NAMALWA (cell line): ENCODE measurements at regions not wholly inside any gene's neighbourhood (a gene's known extent, or its start where the extent isn't known, plus 50 kb on each side); places are given as distances from the start of the nearest gene placed in this dataset.
"Not testable (repeated sequence)": the region's sequence is repeated elsewhere in the genome, so short reads cannot be mapped to it uniquely, and the experiment has no call there.

Source experiments
- DNase-seq: peaks from one replicate; pipeline ENCODE4 v3.0.0-alpha.2; 2015; ENCODE audit warnings: low spot score

DNA sequence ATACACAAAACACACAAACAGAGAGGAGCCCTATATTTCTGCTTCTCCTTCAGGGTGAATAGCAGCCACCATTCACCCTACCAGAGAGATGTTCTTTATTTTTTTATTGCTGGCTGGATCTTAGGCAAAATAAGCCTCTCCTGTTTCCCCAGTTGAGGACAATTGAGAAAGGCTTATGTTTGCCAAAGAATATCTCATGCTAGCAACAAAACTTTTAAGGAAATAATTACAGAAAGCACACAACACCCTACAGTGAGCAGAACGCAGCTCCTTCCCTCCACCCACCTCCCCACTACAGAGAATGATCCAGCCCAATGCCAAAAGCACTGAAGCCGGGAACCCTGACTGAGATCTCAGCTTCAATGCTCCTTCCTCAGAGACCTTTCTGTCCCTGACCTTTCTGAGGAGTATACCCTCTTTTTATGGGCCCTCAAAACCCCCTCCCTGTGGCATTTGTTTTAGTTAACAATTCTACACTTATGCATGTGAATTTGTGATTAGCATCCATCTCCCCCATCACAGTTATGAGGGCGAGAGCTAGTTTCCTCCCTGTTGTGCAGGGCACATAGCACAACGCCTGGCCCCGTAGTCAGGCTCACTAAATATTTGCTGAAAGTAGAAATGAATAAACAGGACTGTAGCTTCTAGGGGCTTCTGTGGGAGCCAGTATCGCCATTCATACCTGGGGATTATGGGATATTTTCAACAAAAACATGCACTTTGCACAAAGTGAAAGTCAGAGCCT, 491.6 kb upstream of the CDH4 start:
- DNase-seq, result no peak

- DNase-seq, result no peak
Observed at GRCh38 chr20:60761056-60761455, 491.0 kb upstream of the CDH4 start.

DNA sequence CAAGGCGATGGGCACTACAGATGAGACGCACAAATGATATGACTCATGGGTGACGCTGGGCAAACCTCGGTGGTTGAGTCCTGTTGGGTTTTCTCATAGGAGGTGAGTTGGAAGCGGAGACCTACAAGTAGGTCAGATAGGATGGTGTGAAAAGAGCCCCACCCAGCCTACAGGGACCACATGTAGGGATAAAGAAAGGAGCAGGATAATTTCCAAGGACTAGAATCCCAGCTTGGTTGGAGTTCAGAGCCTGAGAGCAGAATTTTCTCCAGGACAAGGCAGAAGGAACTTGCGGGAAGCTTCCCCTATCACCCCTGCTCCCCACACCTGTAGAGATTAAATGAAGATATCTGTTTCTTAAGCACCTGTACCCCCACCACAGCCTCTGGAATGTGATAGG, 489.7 kb upstream of the CDH4 start:
- DNase-seq, result no peak

GRCh38 chr20:60764328-60764727, 487.7 kb upstream of the CDH4 start:
- no peak for DNase-seq

DNA sequence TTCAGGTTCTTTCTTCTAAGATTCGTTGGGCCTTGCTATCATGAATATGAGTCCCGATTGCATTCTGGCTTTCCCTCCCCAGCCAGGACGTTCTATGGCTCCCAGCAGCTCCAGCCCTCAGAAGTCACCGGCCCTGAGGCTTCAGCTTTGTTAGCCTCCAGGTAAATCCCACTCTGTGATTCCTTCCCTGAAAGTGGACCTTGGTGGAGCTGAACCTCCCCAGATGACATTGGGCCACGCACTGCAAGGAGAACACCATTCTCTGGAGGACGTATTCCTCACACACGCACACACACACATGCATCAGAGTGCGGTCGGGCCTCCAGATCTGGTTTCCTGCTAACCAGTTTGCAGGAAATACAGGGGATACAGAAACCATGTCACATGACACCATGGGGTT, 487.3 kb upstream of the CDH4 start:
- DNase-seq, result no peak

DNA sequence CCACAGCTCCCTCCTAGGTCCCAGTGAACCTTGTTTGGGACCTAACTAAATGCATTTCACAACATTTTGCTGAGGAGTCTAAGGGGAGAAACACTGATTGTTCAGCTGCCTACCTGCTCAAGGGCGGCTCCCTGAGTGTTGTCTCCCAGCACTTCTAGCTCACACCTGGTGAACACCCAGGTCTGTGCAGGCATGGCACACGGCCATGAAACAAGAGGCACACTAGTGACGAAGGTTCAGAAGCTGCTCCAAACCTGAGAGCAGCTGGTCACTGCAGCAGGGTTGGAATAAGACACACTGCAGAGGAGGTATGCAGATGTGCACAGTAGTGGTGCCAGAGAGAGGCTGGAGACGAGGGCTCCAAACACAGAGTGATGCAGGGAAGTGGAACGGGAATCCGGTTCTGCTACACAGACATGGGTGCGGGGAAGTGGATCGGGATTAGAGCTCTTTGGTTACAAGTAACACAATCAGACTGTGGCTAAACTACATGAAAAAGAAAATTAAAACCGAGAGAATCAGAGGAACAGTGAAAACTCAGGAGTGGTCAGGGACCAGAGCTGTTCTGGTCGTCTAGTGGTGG, 486.1 kb upstream of the CDH4 start:
- no peak for DNase-seq

GRCh38 chr20:60768216-60768615, 483.8 kb upstream of the CDH4 start:
- no peak for DNase-seq

DNA sequence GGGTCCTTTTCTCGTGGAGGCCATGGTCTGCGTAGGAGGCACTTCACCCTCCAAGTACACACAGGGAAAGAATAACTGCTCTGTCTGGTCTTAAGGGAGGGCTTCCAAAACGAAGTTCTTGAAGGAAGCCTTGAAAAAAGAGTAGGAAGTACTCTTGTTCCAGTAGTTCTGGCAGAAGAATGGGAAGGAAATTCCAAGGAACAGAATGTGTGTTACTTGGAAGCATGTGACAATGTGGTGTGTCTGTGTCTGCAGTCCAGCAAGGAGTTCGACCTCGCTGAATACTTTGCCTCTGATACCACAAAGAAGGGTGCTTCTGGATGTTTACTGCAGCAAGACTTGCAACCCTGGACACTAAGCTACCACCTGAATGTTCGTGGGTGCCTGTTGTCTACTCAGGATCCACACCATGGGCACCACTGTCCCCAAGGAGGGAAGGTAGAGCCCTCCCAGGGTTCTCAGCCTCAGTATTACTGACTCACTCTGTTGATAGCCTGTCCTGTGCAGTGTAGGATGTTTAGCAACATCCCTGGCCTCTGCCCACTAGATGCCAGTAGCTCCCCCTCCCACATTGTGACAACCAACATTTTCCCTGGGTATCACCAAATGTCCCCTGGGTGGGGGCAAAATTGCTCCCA, 471.6 kb upstream of the CDH4 start:
- no peak for DNase-seq

- DNase-seq, result no peak
Observed at GRCh38 chr20:60782959-60783625, 469.0 kb upstream of the CDH4 start.

DNA sequence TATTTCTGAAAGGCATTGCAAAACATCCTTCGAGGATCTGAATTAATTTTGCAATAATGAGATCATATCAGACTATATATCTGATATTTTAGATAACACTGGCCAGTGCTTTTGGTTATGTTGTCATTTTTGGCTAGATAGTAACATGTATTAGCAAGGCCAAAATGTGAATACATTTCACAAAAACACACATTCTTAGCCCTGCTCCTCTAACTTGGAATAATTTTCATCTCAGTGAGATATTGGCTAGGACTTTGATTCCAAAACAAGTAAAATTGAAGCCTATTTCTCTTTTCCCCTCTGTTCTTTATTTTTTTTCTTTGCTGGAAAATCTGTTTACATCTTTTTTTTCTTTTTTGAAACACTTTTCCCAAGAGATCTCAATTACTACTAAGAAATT, 466.8 kb upstream of the CDH4 start:
- DNase-seq, result no peak

DNA sequence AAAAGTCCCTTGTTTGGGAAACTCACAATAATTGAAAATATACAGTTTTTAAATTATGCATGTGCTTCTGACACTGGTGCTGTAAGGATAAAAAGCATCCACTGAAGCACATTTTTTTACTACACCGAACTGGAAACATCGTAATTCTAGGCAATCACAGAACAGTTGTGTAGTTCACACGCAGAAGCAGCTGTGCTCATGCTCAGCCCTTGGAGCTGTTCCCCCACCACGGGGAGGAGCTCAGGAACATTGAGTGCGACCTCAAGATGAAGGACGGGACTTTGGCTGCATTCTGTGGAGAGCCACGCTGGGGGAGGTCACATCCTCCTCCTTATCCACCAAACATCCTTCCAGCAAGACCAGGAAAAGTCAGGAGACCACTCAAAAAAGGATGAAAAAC, 466.3 kb upstream of the CDH4 start:
- no peak for DNase-seq

- DNase-seq, result no peak
Observed at GRCh38 chr20:60786686-60787217, 465.3 kb upstream of the CDH4 start.

GRCh38 chr20:60787276-60787675, 464.8 kb upstream of the CDH4 start:
- no peak for DNase-seq

GRCh38 chr20:60788070-60788469, 464.0 kb upstream of the CDH4 start:
- DNase-seq, result no peak

- DNase-seq, result no peak
Observed at GRCh38 chr20:60789399-60789798, 462.7 kb upstream of the CDH4 start.

DNA sequence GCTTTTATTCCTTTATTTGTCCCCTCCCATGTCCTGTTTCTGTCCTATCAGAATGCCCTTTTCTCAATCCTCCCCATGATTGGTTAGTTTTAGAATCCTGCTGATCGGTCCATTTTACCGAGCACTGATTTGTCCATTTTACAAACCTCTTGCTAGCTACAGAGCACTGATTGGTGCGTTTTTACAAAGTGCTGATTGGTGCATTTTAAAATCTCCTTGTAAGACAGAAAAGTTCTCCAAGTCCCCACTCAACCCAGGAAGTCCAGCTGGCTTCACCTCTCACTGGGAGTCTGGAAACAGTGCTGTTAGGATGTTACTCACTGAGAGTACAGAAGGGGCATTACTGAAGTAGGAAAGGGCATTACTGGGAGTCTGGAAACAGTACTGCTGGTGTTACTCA, 461.7 kb upstream of the CDH4 start:
- not testable (repeated sequence) for DNase-seq

- DNase-seq, result no peak
Observed at GRCh38 chr20:60791823-60792222, 460.2 kb upstream of the CDH4 start.

DNA sequence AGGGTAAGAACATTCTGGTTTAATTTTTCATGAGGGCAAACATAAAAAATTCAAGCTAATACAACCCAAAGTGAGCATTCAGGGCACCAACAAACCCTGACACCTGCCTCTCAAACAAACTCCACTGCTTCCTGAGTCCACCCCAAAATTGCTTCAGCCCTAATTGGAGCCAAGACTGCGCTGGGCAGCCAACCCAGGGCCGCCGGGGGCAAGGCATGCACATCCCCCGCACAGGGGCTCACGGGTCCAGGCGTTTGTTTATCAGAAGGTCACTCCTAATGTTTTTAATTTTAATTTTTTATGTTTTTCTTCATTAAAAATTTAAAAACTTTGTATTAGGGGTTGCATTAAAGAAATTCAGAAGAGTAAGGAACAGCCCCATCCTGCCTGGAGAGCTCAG, 459.1 kb upstream of the CDH4 start:
- no peak for DNase-seq

GRCh38 chr20:60794674-60795073, 457.4 kb upstream of the CDH4 start:
- DNase-seq, result no peak

- DNase-seq, result no peak
Observed at GRCh38 chr20:60795651-60796050, 456.4 kb upstream of the CDH4 start.

- no peak for DNase-seq
Observed at GRCh38 chr20:60800185-60800584, 451.9 kb upstream of the CDH4 start.

DNA sequence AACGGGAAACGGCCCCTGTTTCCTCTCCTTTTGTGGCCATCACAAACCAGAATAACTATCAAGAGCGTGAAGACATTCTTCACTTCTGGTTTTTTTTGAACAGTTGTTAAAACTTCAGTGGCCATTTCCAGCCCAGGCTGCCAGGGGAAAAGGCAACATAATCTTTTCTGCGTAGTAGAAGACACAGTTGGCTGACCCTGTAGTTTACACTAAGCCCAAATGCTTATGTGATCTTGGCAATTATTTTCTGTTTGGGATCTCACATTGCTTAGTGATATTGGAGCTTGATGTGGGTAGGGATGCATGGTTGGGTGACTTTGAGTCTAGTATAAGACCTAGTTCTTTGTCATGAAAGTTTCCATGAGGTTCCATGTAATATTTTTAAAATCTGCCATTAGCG, 449.4 kb upstream of the CDH4 start:
- no peak for DNase-seq
